HG02571 (cell line): ENCODE measurements at regions not wholly inside any gene's neighbourhood (a gene's known extent, or its start where the extent isn't known, plus 50 kb on each side); places are given as distances from the start of the nearest gene placed in this dataset.
"Not testable (repeated sequence)": the region's sequence is repeated elsewhere in the genome, so short reads cannot be mapped to it uniquely, and the experiment has no call there.

Experiments used
- ATAC-seq: cut with Tn5 transposase; IDR thresholded peaks from one replicate; pipeline ENCODE4 v1.9.1; 2021; ENCODE audit warnings: mild to moderate bottlenecking, moderate library complexity; ENCODE audit not compliant: unreplicated experiment

GRCh38 chr21:8194042-8194441 lies 2327.3 kb upstream of the TPTE start:
- ATAC-seq = peak; percentile 61

DNA sequence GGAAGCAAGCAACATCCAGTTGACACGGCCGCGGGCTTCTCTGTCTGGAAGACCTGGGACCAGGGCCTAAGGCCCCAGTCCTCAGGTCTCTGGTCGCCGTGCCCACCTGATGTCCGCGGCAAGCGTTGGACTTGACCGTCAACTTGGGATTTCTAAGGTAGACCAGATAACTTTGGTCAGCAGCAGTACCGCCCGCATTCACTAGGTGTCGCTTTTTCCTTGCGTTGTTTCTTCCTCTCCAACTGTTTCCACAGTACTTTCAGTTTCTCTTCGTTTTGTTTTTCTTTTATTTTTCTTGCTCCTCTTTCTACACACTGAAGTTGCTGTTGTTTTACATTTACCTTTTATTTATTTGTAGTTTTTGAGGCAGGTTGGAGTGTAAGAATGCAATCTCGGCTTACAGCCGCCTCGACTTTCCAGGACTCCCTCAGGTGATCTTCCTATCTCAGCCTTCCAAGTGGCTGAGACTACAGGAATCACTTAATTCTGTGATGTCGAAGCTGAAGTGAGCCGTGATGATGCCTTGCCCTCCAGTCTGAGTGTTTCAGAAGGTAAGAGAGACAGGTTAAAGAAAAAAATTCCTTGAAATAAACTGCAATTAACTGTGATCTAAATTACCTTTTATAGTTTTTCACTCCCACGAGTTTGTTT lies 2323.9 kb upstream of the TPTE start:
- ATAC-seq = not testable (repeated sequence)

DNA sequence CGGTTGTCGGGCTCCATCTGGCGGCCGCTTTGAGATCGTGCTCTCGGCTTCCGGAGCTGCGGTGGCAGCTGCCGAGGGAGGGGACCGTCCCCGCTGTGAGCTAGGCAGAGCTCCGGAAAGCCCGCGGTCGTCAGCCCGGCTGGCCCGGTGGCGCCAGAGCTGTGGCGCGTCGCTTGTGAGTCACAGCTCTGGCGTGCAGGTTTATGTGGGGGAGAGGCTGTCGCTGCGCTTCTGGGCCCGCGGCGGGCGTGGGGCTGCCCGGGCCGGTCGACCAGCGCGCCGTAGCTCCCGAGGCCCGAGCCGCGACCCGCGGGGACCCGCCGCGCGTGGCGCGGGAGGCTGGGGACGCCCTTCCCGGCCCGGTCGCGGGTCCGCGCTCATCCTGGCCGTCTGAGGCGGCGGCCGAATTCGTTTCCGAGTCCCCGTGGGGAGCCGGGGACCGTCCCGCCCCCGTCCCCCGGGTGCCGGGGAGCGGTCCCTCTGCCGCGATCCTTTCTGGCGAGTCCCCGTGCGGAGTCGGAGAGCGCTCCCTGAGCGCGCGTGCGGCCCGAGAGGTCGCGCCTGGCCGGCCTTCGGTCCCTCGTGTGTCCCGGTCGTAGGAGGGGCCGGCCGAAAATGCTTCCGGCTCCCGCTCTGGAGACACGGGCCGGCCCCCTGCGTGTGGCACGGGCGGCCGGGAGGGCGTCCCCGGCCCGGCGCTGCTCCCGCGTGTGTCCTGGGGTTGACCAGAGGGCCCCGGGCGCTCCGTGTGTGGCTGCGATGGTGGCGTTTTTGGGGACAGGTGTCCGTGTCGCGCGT lies 2316.1 kb upstream of the TPTE start:
- ATAC-seq = not testable (repeated sequence)

- not testable (repeated sequence) for ATAC-seq
These were observed 2315.5 kb upstream of the TPTE start for GRCh38 chr21:8205892-8206188.

- peak; percentile 55 for ATAC-seq
These were observed 2308.3 kb upstream of the TPTE start for GRCh38 chr21:8212986-8213550.

GRCh38 chr21:8214539-8214938 lies 2306.8 kb upstream of the TPTE start:
- not testable (repeated sequence) for ATAC-seq

GRCh38 chr21:8229366-8230150 lies 2291.8 kb upstream of the TPTE start:
- not testable (repeated sequence) for ATAC-seq

DNA sequence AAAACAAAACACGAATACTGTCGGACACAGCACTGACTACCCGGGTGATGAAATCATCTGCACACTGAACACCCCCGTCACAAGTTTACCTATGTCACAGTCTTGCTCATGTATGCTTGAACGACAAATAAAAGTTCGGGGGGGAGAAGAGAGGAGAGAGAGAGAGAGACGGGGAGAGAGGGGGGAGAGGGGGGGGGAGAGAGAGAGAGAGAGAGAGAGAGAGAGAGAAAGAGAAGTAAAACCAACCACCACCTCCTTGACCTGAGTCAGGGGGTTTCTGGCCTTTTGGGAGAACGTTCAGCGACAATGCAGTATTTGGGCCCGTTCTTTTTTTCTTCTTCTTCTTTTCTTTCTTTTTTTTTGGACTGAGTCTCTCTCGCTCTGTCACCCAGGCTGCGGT lies 2290.1 kb upstream of the TPTE start:
- not testable (repeated sequence) for ATAC-seq

GRCh38 chr21:8233000-8233399 lies 2288.4 kb upstream of the TPTE start:
- not testable (repeated sequence) for ATAC-seq

DNA sequence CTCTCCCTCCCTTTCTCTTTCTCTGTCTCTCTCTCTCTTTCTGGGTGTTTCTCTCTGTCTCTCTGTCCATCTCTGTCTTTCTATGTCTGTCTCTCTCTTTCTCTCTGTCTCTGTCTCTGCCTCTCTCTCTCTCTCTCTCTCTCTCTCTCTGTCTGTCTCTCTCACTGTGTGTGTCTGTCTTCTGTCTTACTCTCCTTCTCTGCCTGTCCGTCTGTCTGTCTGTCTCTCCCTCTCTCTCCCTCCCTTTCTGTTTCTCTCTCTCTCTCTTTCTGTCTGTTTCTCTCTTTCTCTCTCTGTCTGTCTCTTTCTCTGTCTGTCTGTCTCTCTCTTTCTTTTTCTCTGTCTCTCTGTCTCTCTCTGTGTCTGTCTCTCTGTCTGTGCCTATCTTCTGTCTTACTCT lies 2287.3 kb upstream of the TPTE start:
- ATAC-seq = not testable (repeated sequence)

DNA sequence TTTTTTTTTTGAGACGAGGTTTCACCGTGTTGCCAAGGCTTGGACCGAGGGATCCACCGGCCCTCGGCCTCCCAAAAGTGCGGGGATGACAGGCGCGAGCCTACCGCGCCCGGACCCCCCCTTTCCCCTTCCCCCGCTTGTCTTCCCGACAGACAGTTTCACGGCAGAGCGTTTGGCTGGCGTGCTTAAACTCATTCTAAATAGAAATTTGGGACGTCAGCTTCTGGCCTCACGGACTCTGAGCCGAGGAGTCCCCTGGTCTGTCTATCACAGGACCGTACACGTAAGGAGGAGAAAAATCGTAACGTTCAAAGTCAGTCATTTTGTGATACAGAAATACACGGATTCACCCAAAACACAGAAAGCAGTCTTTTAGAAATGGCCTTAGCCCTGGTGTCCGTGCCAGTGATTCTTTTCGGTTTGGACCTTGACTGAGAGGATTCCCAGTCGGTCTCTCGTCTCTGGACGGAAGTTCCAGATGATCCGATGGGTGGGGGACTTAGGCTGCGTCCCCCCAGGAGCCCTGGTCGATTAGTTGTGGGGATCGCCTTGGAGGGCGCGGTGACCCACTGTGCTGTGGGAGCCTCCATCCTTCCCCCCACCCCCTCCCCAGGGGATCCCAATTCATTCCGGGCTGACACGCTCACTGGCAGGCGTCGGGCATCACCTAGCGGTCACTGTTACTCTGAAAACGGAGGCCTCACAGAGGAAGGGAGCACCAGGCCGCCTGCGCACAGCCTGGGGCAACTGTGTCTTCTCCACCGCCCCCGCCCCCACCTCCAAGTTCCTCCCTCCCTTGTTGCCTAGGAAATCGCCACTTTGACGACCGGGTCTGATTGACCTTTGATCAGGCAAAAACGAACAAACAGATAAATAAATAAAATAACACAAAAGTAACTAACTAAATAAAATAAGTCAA lies 2276.4 kb upstream of the TPTE start:
- peak; percentile 37 for ATAC-seq

DNA sequence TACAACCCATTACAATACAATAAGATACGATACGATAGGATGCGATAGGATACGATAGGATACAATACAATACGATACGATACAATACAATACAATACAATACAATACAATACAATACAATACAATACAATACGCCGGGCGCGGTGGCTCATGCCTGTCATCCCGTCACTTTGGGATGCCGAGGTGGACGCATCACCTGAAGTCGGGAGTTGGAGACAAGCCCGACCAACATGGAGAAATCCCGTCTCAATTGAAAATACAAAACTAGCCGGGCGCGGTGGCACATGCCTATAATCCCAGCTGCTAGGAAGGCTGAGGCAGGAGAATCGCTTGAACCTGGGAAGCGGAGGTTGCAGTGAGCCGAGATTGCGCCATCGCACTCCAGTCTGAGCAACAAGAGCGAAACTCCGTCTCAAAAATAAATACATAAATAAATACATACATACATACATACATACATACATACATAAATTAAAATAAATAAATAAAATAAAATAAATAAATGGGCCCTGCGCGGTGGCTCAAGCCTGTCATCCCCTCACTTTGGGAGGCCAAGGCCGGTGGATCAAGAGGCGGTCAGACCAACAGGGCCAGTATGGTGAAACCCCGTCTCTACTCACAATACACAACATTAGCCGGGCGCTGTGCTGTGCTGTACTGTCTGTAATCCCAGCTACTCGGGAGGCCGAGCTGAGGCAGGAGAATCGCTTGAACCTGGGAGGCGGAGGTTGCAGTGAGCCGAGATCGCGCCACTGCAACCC lies 2275.6 kb upstream of the TPTE start:
- peak; percentile 67 for ATAC-seq

- not testable (repeated sequence) for ATAC-seq
These were observed 2269.7 kb upstream of the TPTE start for GRCh38 chr21:8251701-8252100.

GRCh38 chr21:8255094-8255493 lies 2266.3 kb upstream of the TPTE start:
- not testable (repeated sequence) for ATAC-seq

DNA sequence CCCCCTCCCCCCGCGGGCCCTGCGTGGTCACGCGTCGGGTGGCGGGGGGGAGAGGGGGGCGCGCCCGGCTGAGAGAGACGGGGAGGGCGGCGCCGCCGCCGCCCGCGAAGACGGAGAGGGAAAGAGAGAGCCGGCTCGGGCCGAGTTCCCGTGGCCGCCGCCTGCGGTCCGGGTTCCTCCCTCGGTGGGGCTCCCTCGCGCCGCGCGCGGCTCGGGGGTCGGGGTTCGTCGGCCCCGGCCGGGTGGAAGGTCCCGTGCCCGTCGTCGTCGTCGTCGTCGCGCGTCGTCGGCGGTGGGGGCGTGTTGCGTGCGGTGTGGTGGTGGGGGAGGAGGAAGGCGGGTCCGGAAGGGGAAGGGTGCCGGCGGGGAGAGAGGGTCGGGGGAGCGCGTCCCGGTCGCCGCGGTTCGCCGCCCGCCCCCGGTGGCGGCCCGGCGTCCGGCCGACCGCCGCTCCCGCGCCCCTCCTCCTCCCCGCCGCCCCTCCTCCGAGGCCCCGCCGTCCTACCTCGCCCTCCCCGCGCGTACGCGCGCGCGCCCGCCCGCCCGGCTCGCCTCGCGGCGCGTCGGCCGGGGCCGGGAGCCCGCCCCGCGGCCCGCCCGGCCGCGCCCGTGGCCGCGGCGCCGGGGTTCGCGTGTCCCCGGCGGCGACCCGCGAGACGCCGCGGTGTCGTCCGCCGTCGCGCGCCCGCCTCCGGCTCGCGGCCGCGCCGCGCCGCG lies 2264.1 kb upstream of the TPTE start:
- ATAC-seq = not testable (repeated sequence)

DNA sequence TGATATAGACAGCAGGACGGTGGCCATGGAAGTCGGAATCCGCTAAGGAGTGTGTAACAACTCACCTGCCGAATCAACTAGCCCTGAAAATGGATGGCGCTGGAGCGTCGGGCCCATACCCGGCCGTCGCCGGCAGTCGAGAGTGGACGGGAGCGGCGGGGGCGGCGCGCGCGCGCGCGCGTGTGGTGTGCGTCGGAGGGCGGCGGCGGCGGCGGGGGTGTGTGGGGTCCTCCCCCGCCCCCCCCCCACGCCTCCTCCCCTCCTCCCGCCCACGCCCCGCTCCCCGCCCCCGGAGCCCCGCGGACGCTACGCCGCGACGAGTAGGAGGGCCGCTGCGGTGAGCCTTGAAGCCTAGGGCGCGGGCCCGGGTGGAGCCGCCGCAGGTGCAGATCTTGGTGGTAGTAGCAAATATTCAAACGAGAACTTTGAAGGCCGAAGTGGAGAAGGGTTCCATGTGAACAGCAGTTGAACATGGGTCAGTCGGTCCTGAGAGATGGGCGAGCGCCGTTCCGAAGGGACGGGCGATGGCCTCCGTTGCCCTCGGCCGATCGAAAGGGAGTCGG lies 2261.2 kb upstream of the TPTE start:
- ATAC-seq = not testable (repeated sequence)
